ENCODE measurements at regions not wholly inside any gene's neighbourhood (a gene's known extent, or its start where the extent isn't known, plus 50 kb on each side); places are given as distances from the start of the nearest gene placed in this dataset.

DNA sequence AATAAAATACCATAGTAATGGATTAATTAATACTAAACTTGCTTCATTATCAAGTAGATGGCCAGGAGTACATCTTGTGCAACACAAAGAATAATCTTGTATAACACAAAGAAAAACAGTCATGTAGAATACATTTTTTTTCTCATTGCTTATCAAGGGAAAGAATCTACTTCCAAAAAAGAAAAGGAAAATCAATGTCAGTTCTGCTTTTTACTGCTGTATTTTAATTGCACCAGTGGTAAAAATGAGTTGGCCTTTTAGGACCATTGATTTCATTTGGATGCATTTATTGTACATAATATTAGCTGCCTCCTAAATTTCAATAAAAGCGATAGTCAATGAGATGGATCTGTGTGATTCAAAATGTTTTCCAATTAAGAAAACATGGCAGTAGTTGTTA lies 96.9 kb upstream of the BTBD3 start:
- Histone ChIP-seq H3K36me3 (ENCODE audit: control insufficient read depth in 1 of 2, insufficient read depth in 2 of 2, low read length in 2 of 2) (no peaks in the 10 kb centered on the region), H3K9me2 (ENCODE audit: insufficient read depth) (no peaks in the 10 kb centered on the region), H3K9me3 (ENCODE audit: control insufficient read depth in 1 of 2, insufficient read depth in 1 of 2, low read depth in 1 of 2, low read length in 2 of 2) (no peaks in the 10 kb centered on the region), H3K27ac (ENCODE audit: low read depth, low read length) (no peak overlapping the region), H4K20me1 (ENCODE audit: insufficient read depth) (no peaks in the 10 kb centered on the region), H2AFZ (ENCODE audit: low read depth, low read length, poor library complexity, severe bottlenecking) (no peak overlapping the region), H3K4me2 (ENCODE audit: low read length) (no peak overlapping the region), H3K9ac (ENCODE audit: low read length) (no peak overlapping the region), H3K4me3 (replicated peaks in 1 of 2; ENCODE audit: low read depth in 1 of 2, low read length in 2 of 2) (no peak overlapping the region), H3K4me1 (ENCODE audit: control insufficient read depth in 1 of 2, insufficient read depth in 2 of 2, low read length in 2 of 2) (no peaks in the 10 kb centered on the region), H3K79me2 (ENCODE audit: insufficient read depth, low read length) (no peaks in the 10 kb centered on the region), H3K27me3 (ENCODE audit: insufficient read depth, low read length) (no peaks in the 10 kb centered on the region)
- no TSS peak for BruUV-seq (replicated peaks)
- ChIA-PET RAD21 (ENCODE audit: low non-redundant PET in 1 of 2, low total read pairs in 2 of 2, uncharacterized antibody in 2 of 2, unreplicated experiment in 2 of 2) (no interaction called here), POLR2A (no interaction called here), CTCF (no interaction called here)
- DNase-seq (ENCODE audit: low read depth, low spot score): no peak
- ATAC-seq: no peak
- TF ChIP-seq POLR2A (IDR thresholded peaks at IDR 0.05; ENCODE audit: borderline replicate concordance, extremely low read depth, insufficient read depth, insufficient read length) (no peak), SRF (IDR thresholded peaks at IDR 0.05; ENCODE audit: low read depth) (no peak), EZH2phosphoT487 (IDR thresholded peaks at IDR 0.05; ENCODE audit: borderline replicate concordance) (no peak), EZH2 (IDR thresholded peaks at IDR 0.05) (no peak), SIN3A (IDR thresholded peaks at IDR 0.05; ENCODE audit: low read depth) (no peak), CBX3 (IDR thresholded peaks at IDR 0.05; ENCODE audit: low read depth) (no peak), JUND (IDR thresholded peaks at IDR 0.05) (no peak)
- TF ChIP-seq, protein P1, sequence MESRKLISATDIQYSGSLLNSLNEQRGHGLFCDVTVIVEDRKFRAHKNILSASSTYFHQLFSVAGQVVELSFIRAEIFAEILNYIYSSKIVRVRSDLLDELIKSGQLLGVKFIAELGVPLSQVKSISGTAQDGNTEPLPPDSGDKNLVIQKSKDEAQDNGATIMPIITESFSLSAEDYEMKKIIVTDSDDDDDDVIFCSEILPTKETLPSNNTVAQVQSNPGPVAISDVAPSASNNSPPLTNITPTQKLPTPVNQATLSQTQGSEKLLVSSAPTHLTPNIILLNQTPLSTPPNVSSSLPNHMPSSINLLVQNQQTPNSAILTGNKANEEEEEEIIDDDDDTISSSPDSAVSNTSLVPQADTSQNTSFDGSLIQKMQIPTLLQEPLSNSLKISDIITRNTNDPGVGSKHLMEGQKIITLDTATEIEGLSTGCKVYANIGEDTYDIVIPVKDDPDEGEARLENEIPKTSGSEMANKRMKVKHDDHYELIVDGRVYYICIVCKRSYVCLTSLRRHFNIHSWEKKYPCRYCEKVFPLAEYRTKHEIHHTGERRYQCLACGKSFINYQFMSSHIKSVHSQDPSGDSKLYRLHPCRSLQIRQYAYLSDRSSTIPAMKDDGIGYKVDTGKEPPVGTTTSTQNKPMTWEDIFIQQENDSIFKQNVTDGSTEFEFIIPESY (IDR thresholded peaks at IDR 0.05; ENCODE audit: extremely low read depth, insufficient replicate concordance, low read length): no peak
- intact Hi-C loops (cut with micrococcal nuclease): no loop called here

DNA sequence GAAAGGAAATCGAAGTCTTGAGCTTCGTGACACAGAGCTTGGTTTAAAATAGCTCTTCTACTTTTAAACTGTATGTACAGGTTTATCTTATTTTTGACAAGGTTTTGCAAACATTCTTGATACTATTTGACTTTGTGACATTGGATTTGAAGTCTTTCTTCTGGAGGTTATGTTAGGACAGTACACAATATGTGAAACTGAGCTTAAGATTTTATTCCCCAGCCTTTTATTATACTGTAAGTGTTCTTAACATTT lies 95.2 kb upstream of the BTBD3 start:
- Histone ChIP-seq H3K9me3 (ENCODE audit: control insufficient read depth in 1 of 2, insufficient read depth in 1 of 2, low read depth in 1 of 2, low read length in 2 of 2) (no peaks in the 10 kb centered on the region), H3K79me2 (ENCODE audit: insufficient read depth, low read length) (no peaks in the 10 kb centered on the region), H3K4me1 (ENCODE audit: control insufficient read depth in 1 of 2, insufficient read depth in 2 of 2, low read length in 2 of 2) (no peaks in the 10 kb centered on the region), H3K27ac (ENCODE audit: low read depth, low read length) (no peak overlapping the region), H3K27me3 (ENCODE audit: insufficient read depth, low read length) (no peaks in the 10 kb centered on the region), H3K4me3 (replicated peaks in 1 of 2; ENCODE audit: low read depth in 1 of 2, low read length in 2 of 2) (no peak overlapping the region), H3K4me2 (ENCODE audit: low read length) (no peak overlapping the region), H3K9me2 (ENCODE audit: insufficient read depth) (no peaks in the 10 kb centered on the region), H4K20me1 (ENCODE audit: insufficient read depth) (no peaks in the 10 kb centered on the region), H3K9ac (ENCODE audit: low read length) (no peak overlapping the region), H2AFZ (ENCODE audit: low read depth, low read length, poor library complexity, severe bottlenecking) (no peak overlapping the region), H3K36me3 (ENCODE audit: control insufficient read depth in 1 of 2, insufficient read depth in 2 of 2, low read length in 2 of 2) (no peaks in the 10 kb centered on the region)
- TF ChIP-seq POLR2AphosphoS5 (IDR thresholded peaks at IDR 0.05; ENCODE audit: low read depth, low read length): no peak
- intact Hi-C loops (cut with micrococcal nuclease): no loop called here
- no TSS peak for BruUV-seq (replicated peaks)
- ChIA-PET RAD21 (ENCODE audit: low non-redundant PET in 1 of 2, low total read pairs in 2 of 2, uncharacterized antibody in 2 of 2, unreplicated experiment in 2 of 2) (no interaction called here), CTCF (no interaction called here), POLR2A (no interaction called here)
- DNase-seq (ENCODE audit: low read depth, low spot score) (no peak), ATAC-seq (no peak)
